ENCODE measurements at regions not wholly inside any gene's neighbourhood (a gene's known extent, or its start where the extent isn't known, plus 50 kb on each side); places are given as distances from the start of the nearest gene placed in this dataset.

DNA sequence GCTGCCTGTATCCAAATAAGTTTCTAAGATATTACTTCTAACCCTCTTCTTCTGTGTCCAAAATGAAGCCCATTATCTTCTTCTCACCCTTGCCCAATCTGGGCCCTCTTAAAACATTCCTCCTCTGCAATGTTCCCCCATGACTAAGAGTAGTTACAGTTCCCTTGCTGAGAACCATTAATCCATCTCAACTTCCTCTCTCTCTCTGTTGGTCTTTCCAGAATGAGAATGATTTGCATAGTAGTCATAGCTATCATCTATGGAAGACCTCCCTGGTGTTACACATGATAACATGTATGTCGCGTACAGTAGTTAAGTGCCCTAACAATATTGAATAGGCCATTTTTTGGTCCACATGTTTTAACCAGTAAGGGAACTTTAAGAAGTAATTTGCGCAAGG, 177.9 kb downstream of the ANXA2 start:
- Mint-ChIP-seq H3K9me3 (no peaks in the 10 kb centered on the region), H3K4me1 (no peaks in the 10 kb centered on the region), H3K27me3 (peaks cover 10% of the 10 kb centered on the region), H3K36me3 (ENCODE audit: low read depth) (no peaks in the 10 kb centered on the region), H3K27ac (no peak overlapping the region), H3K4me3 (no peak overlapping the region)
- ChIA-PET CTCF (no interaction called here), POLR2A (no interaction called here)
- DNase-seq (no peak), ATAC-seq (ENCODE audit: low read depth) (no peak)
- TF ChIP-seq, protein P1, sequence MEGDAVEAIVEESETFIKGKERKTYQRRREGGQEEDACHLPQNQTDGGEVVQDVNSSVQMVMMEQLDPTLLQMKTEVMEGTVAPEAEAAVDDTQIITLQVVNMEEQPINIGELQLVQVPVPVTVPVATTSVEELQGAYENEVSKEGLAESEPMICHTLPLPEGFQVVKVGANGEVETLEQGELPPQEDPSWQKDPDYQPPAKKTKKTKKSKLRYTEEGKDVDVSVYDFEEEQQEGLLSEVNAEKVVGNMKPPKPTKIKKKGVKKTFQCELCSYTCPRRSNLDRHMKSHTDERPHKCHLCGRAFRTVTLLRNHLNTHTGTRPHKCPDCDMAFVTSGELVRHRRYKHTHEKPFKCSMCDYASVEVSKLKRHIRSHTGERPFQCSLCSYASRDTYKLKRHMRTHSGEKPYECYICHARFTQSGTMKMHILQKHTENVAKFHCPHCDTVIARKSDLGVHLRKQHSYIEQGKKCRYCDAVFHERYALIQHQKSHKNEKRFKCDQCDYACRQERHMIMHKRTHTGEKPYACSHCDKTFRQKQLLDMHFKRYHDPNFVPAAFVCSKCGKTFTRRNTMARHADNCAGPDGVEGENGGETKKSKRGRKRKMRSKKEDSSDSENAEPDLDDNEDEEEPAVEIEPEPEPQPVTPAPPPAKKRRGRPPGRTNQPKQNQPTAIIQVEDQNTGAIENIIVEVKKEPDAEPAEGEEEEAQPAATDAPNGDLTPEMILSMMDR (IDR thresholded peaks at IDR 0.05): no peak
- intact Hi-C loops (cut with micrococcal nuclease): no loop called here

DNA sequence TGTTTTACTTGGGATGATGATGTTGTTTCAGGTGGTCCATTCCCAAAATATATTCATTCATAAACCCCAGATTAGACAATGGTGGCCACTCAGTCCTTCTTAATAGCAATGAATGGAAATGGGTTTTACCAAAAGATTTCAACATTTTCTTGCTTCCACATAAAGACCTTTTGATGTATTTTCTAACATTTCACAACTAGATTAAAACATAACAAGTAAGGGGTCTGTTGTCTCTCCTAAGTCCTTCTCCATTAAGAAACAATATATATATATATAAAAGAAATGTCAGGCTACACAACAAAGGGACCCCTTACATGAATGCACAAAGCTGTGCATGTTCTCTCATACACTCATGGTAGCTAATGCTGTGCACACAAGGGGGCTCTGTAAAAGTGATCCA, 176.4 kb downstream of the ANXA2 start:
- no peaks in the 10 kb centered on the region for H3K36me3 Mint-ChIP-seq (ENCODE audit: low read depth)
- no peaks in the 10 kb centered on the region for H3K9me3 Mint-ChIP-seq
- H3K4me1 Mint-ChIP-seq: no peaks in the 10 kb centered on the region
- ChIA-PET CTCF (no interaction called here), POLR2A (no interaction called here)
- peaks cover 10% of the 10 kb centered on the region for H3K27me3 Mint-ChIP-seq
- H3K27ac Mint-ChIP-seq: no peak overlapping the region
- intact Hi-C loops (cut with micrococcal nuclease): no loop called here
- TF ChIP-seq, protein P1 (IDR thresholded peaks at IDR 0.05): no peak
- H3K4me3 Mint-ChIP-seq: no peak overlapping the region
- ATAC-seq (ENCODE audit: low read depth): no peak
- no peak for DNase-seq

DNA sequence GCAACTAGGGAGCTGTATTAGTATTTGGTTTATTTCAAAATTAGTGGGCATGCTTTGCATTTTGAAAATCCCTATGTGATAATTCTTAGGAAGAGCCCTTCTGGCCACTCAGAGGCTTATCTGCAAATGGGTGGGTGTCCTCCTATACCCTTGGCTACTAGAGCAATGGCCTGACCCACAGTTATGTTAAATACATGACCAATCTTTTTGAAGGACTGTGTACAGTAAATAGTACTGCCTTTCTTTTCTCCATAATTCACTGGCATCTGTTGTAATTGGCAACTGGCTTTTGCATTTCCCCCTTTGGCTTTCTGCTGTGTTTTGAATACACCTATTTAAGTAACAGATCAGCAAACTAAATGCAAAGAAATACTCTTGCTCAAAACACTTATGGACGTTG, 175.4 kb downstream of the ANXA2 start:
- ATAC-seq (ENCODE audit: low read depth) (no peak), DNase-seq (no peak)
- CTCF ChIA-PET: no interaction called here
- POLR2A ChIA-PET: no interaction called here
- Mint-ChIP-seq H3K9me3 (no peaks in the 10 kb centered on the region), H3K27me3 (peaks cover 9% of the 10 kb centered on the region), H3K36me3 (ENCODE audit: low read depth) (no peaks in the 10 kb centered on the region), H3K4me3 (no peak overlapping the region), H3K27ac (no peak overlapping the region), H3K4me1 (no peaks in the 10 kb centered on the region)
- intact Hi-C loops (cut with micrococcal nuclease): no loop called here
- TF ChIP-seq, protein P1 (IDR thresholded peaks at IDR 0.05): no peak

DNA sequence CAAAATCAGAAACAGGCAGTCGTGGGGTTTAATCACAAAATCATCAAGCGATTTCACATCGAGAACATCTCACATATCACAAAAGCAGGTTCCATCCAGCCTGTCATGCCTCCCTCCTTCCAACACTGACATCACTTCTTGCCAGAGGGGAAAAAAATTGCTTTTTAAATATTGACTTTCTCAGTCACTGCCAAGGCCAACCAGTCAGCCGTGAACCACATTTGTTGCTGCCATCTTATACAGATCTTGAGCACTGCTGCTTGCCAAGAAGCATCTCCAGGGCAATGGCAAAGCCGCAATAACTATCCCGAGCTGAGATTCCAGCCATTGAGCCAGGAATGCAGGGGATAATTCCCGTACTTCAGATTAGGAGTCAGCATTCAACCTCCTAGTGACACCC, 174.6 kb downstream of the ANXA2 start:
- Mint-ChIP-seq H3K27ac (no peak overlapping the region), H3K4me3 (no peak overlapping the region), H3K4me1 (no peaks in the 10 kb centered on the region), H3K36me3 (ENCODE audit: low read depth) (no peaks in the 10 kb centered on the region), H3K27me3 (peaks cover 9% of the 10 kb centered on the region), H3K9me3 (no peaks in the 10 kb centered on the region)
- TF ChIP-seq, protein P1 (IDR thresholded peaks at IDR 0.05): no peak
- no peak for ATAC-seq (ENCODE audit: low read depth)
- CTCF ChIA-PET: no interaction called here
- intact Hi-C loops (cut with micrococcal nuclease): no loop called here
- no peak for DNase-seq
- POLR2A ChIA-PET: no interaction called here

DNA sequence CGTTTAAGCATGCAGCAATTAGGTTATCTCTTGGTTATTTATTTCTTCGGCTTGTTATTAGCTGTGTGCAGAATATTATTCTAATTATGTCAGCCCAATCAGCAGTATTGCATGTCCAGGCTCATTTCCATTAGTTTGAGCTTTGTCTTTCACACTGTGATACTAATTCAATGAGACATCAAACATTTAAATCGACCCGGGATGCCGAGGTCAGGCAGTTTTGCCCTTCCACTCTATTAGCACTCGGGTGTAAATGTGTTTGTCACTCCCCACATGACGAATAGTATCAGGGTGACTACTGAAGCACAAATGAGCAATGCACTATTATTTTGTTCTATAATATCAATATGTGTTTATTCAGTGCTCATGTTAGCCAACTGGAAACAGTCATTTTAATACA, 170.9 kb downstream of the ANXA2 start:
- ATAC-seq (ENCODE audit: low read depth) (no peak), DNase-seq (no peak)
- TF ChIP-seq, protein P1 (IDR thresholded peaks at IDR 0.05): no peak
- ChIA-PET CTCF (no interaction called here), POLR2A (no interaction called here)
- no peaks in the 10 kb centered on the region for H3K36me3 Mint-ChIP-seq (ENCODE audit: low read depth)
- H3K4me1 Mint-ChIP-seq: peaks cover 9% of the 10 kb centered on the region
- intact Hi-C loops (cut with micrococcal nuclease): no loop called here
- no peak overlapping the region for H3K27ac Mint-ChIP-seq
- H3K27me3 Mint-ChIP-seq: peaks cover 10% of the 10 kb centered on the region
- no peaks in the 10 kb centered on the region for H3K9me3 Mint-ChIP-seq
- H3K4me3 Mint-ChIP-seq: no peak overlapping the region

Measured in activated B cell treated with CpG ODN at 0.5 μM for 24 hours (primary cell).